Activated CD8-positive, alpha-beta T cell treated with anti-CD3 and anti-CD28 coated beads for 36 hours (primary cell): ENCODE measurements at regions not wholly inside any gene's neighbourhood (a gene's known extent, or its start where the extent isn't known, plus 50 kb on each side); places are given as distances from the start of the nearest gene placed in this dataset.
"Not testable (repeated sequence)": the region's sequence is repeated elsewhere in the genome, so short reads cannot be mapped to it uniquely, and the experiment has no call there.

Source experiments
- ATAC-seq: fragments of 200-7000 bp; cut with Tn5 transposase; one replicate; pipeline ENCODE4 v1.10.0; 2021; ENCODE audit warnings: mild to moderate bottlenecking, moderate library complexity
- CTCF ChIA-PET: fragments of 350-600 bp; sonication (Branson Sonifier 250); formaldehyde crosslinking; loops from one replicate; lab custom pipeline; 2021; ENCODE audit warnings: antibody characterized with exemption; lab: Charles Lee
- POLR2A ChIA-PET: fragments of 350-600 bp; sonication (Branson Sonifier 250); formaldehyde crosslinking; loops from one replicate; lab custom pipeline; 2021; ENCODE audit warnings: antibody characterized with exemption; lab: Charles Lee
- DNase-seq: peaks from one replicate; pipeline ENCODE4 v3.0.0-alpha.2; 2020
- H3K27ac Mint-ChIP-seq: one replicate; pipeline ENCODE4 v1.8.0; 2021; ENCODE audit warnings: mild to moderate bottlenecking, mixed read lengths
- H3K27me3 Mint-ChIP-seq: one replicate; pipeline ENCODE4 v1.8.0; 2021; ENCODE audit warnings: mixed read lengths
- H3K36me3 Mint-ChIP-seq: one replicate; pipeline ENCODE4 v1.8.0; 2021; ENCODE audit warnings: low read depth, mixed read lengths
- H3K4me1 Mint-ChIP-seq: one replicate; pipeline ENCODE4 v1.8.0; 2021; ENCODE audit warnings: low read depth, mixed read lengths
- H3K4me3 Mint-ChIP-seq: one replicate; pipeline ENCODE4 v1.8.0; 2021; ENCODE audit warnings: mild to moderate bottlenecking, moderate library complexity, mixed read lengths
- H3K9me3 Mint-ChIP-seq: one replicate; pipeline ENCODE4 v1.8.0; 2021; ENCODE audit warnings: mixed read lengths
- CTCF ChIP-seq: fragments of 200-600 bp; IDR thresholded peaks from one replicate; pipeline ENCODE4 v1.8.0; 2022; ENCODE audit warnings: antibody characterized with exemption, mild to moderate bottlenecking
- intact Hi-C: fragments of 100-400 bp; cut with micrococcal nuclease; formaldehyde crosslinking; loops from one replicate; pipeline ENCODE4 v1.10.0; 2022

- Mint-ChIP-seq H3K27me3 (no peaks in the 10 kb centered on the region), H3K27ac (no peak overlapping the region), H3K36me3 (no peaks in the 10 kb centered on the region), H3K9me3 (no peaks in the 10 kb centered on the region), H3K4me3 (no peak overlapping the region), H3K4me1 (no peaks in the 10 kb centered on the region)
- no peak for ATAC-seq
- ChIA-PET CTCF (interaction anchor here (0.6 to 3.3 kb wide), 7 partner anchors 13 to 759 kb away, joined by 3 to 12 read pairs (median 4); partner anchors contain the start of gene STK26), POLR2A (no interaction called here)
- peak; percentile 22 for TF ChIP-seq CTCF
- intact Hi-C loops: loop anchor here (10.0 kb wide), 1 partner anchor 220 kb away; no protein-coding TSS in a partner anchor
- DNase-seq: no peak
Observed at GRCh38 chrX:131854581-131854980, 168.5 kb upstream of the STK26 start.

GRCh38 chrX:131861088-131861787, 161.9 kb upstream of the STK26 start:
- H3K4me1 Mint-ChIP-seq: no peaks in the 10 kb centered on the region
- H3K36me3 Mint-ChIP-seq: no peaks in the 10 kb centered on the region
- DNase-seq (no peak), ATAC-seq (no peak)
- peaks cover 2% of the 10 kb centered on the region for H3K9me3 Mint-ChIP-seq
- intact Hi-C loops: no loop called here
- no peak overlapping the region for H3K4me3 Mint-ChIP-seq
- H3K27me3 Mint-ChIP-seq: no peaks in the 10 kb centered on the region
- ChIA-PET POLR2A (no interaction called here), CTCF (no interaction called here)
- no peak overlapping the region for H3K27ac Mint-ChIP-seq
- TF ChIP-seq CTCF: no peak

GRCh38 chrX:131862321-131862720, 160.8 kb upstream of the STK26 start:
- ATAC-seq (no peak), DNase-seq (no peak)
- Mint-ChIP-seq H3K27ac (no peak overlapping the region), H3K9me3 (peaks cover 2% of the 10 kb centered on the region), H3K4me3 (no peak overlapping the region), H3K36me3 (no peaks in the 10 kb centered on the region), H3K4me1 (no peaks in the 10 kb centered on the region), H3K27me3 (no peaks in the 10 kb centered on the region)
- intact Hi-C loops: no loop called here
- TF ChIP-seq CTCF: no peak
- CTCF ChIA-PET: no interaction called here
- POLR2A ChIA-PET: no interaction called here

GRCh38 chrX:131869182-131869581, 153.9 kb upstream of the STK26 start:
- no peak overlapping the region for H3K4me3 Mint-ChIP-seq
- TF ChIP-seq CTCF: no peak
- intact Hi-C loops: no loop called here
- DNase-seq (no peak), ATAC-seq (no peak)
- no peaks in the 10 kb centered on the region for H3K27me3 Mint-ChIP-seq
- H3K4me1 Mint-ChIP-seq: no peaks in the 10 kb centered on the region
- H3K9me3 Mint-ChIP-seq: no peaks in the 10 kb centered on the region
- H3K27ac Mint-ChIP-seq: no peak overlapping the region
- no peaks in the 10 kb centered on the region for H3K36me3 Mint-ChIP-seq
- ChIA-PET CTCF (interaction anchor here (0.8 kb wide), 1 partner anchor 202 kb away, joined by 3 read pairs; no protein-coding TSS in a partner anchor), POLR2A (no interaction called here)

GRCh38 chrX:131874300-131874699, 148.8 kb upstream of the STK26 start:
- DNase-seq: no peak
- CTCF ChIA-PET: no interaction called here
- TF ChIP-seq CTCF: no peak

GRCh38 chrX:131875827-131876226, 147.3 kb upstream of the STK26 start:
- H3K27me3 Mint-ChIP-seq, H3K9me3 Mint-ChIP-seq, H3K27ac Mint-ChIP-seq, H3K4me1 Mint-ChIP-seq, H3K36me3 Mint-ChIP-seq, POLR2A ChIA-PET, DNase-seq, ATAC-seq, intact Hi-C loops, CTCF ChIA-PET, H3K4me3 Mint-ChIP-seq: not testable (repeated sequence)

More at GRCh38 chrX:131874300-131874699, 148.8 kb upstream of the STK26 start:
- POLR2A ChIA-PET: no interaction called here
- H3K27ac Mint-ChIP-seq: no peak overlapping the region
- H3K36me3 Mint-ChIP-seq: no peaks in the 10 kb centered on the region
- intact Hi-C loops: no loop called here
- no peaks in the 10 kb centered on the region for H3K4me1 Mint-ChIP-seq
- H3K27me3 Mint-ChIP-seq: no peaks in the 10 kb centered on the region
- H3K9me3 Mint-ChIP-seq: no peaks in the 10 kb centered on the region
- no peak for ATAC-seq
- H3K4me3 Mint-ChIP-seq: no peak overlapping the region
